ENCODE measurements at regions not wholly inside any gene's neighbourhood (a gene's known extent, or its start where the extent isn't known, plus 50 kb on each side); places are given as distances from the start of the nearest gene placed in this dataset.

- TF ChIP-seq CTCF (IDR thresholded peaks at IDR 0.05) (no peak), POLR2A (IDR thresholded peaks at IDR 0.05) (no peak), EP300 (IDR thresholded peaks at IDR 0.05) (no peak), POLR2AphosphoS5 (IDR thresholded peaks at IDR 0.05) (no peak)
Observed at GRCh38 chr16:86069736-86070298, 170.9 kb downstream of the IRF8 start.

Measured in sigmoid colon (tissue), 4 donors.